Activated T-cell treated with anti-CD3 and anti-CD28 coated beads, Interleukin-2, amount 50 U/mL, for 1 hour (primary cell): ENCODE measurements at regions not wholly inside any gene's neighbourhood (a gene's known extent, or its start where the extent isn't known, plus 50 kb on each side); places are given as distances from the start of the nearest gene placed in this dataset.
"Not testable (repeated sequence)": the region's sequence is repeated elsewhere in the genome, so short reads cannot be mapped to it uniquely, and the experiment has no call there.

Experiments
- DNase-seq: peaks from one replicate; pipeline ENCODE4 v3.0.0-alpha.2; 2020

GRCh38 chr4:38314663-38315062 lies 349.3 kb upstream of the KLF3 start:
- no peak for DNase-seq

- no peak for DNase-seq
These were observed 348.7 kb upstream of the KLF3 start for GRCh38 chr4:38315286-38315685.

GRCh38 chr4:38316045-38316444 lies 348.0 kb upstream of the KLF3 start:
- DNase-seq = no peak

- DNase-seq = no peak
These were observed 346.8 kb upstream of the KLF3 start for GRCh38 chr4:38317041-38317674.

GRCh38 chr4:38318737-38319455 lies 345.1 kb upstream of the KLF3 start:
- peak; percentile 67 for DNase-seq

GRCh38 chr4:38319456-38320342 lies 344.3 kb upstream of the KLF3 start:
- DNase-seq = peak; percentile 93

GRCh38 chr4:38320343-38320695 lies 343.7 kb upstream of the KLF3 start:
- DNase-seq = no peak

- DNase-seq = no peak
These were observed 343.2 kb upstream of the KLF3 start for GRCh38 chr4:38320833-38321232.

- DNase-seq = no peak
These were observed 341.3 kb upstream of the KLF3 start for GRCh38 chr4:38322714-38323113.

- no peak for DNase-seq
These were observed 340.8 kb upstream of the KLF3 start for GRCh38 chr4:38323141-38323641.

GRCh38 chr4:38324861-38325628 lies 339.0 kb upstream of the KLF3 start:
- no peak for DNase-seq

- no peak for DNase-seq
These were observed 338.4 kb upstream of the KLF3 start for GRCh38 chr4:38325629-38325913.

GRCh38 chr4:38326499-38326898 lies 337.5 kb upstream of the KLF3 start:
- no peak for DNase-seq

- no peak for DNase-seq
These were observed 336.8 kb upstream of the KLF3 start for GRCh38 chr4:38327174-38327573.

- no peak for DNase-seq
These were observed 334.8 kb upstream of the KLF3 start for GRCh38 chr4:38328989-38329729.

GRCh38 chr4:38330321-38330720 lies 333.7 kb upstream of the KLF3 start:
- no peak for DNase-seq

GRCh38 chr4:38330936-38331335 lies 333.1 kb upstream of the KLF3 start:
- no peak for DNase-seq

GRCh38 chr4:38332699-38333098 lies 331.3 kb upstream of the KLF3 start:
- DNase-seq = no peak

- DNase-seq = no peak
These were observed 330.8 kb upstream of the KLF3 start for GRCh38 chr4:38333219-38333618.

- DNase-seq = no peak
These were observed 329.2 kb upstream of the KLF3 start for GRCh38 chr4:38334791-38335190.

GRCh38 chr4:38338939-38339338 lies 325.1 kb upstream of the KLF3 start:
- not testable (repeated sequence) for DNase-seq

GRCh38 chr4:38343608-38344007 lies 320.4 kb upstream of the KLF3 start:
- no peak for DNase-seq
